A549 (cell line): ENCODE measurements at regions not wholly inside any gene's neighbourhood (a gene's known extent, or its start where the extent isn't known, plus 50 kb on each side); places are given as distances from the start of the nearest gene placed in this dataset.

Experiments
- ATAC-seq, 2 experiments: fragments of 200-7000 bp in 1 of 2; fragments of >200 bp in 1 of 2; cut with Nextera tagmentation in 1 of 2; cut with Tn5 transposase in 1 of 2; 3 replicates each; pipeline versions ENCODE4 v1.8.0 to v1.9.1; 2018 to 2020; ENCODE audit warnings: mild to moderate bottlenecking in 1 of 2, moderate library complexity in 1 of 2
- CTCF ChIA-PET: fragments of 300-600 bp; sonication (Branson Sonifier 250); formaldehyde crosslinking; extraction: SDS; loops from one replicate; lab custom pipeline; 2021; ENCODE audit warnings: antibody characterized with exemption, inconsistent platforms; lab: Yijun Ruan, JAX
- POLR2A ChIA-PET: fragments of 350-600 bp; formaldehyde crosslinking; extraction: SDS; loops from one replicate; lab custom pipeline; 2021; ENCODE audit warnings: antibody characterized with exemption, inconsistent platforms; lab: Yijun Ruan, JAX
- DNase-seq, 2 experiments: peaks; one replicate each; pipeline versions ENCODE4 v3.0.0 to v3.0.0-alpha.2; 2011 to 2016; ENCODE audit warnings: low read depth in 1 of 2, low spot score in 1 of 2
- FAIRE-seq: peaks from 2 replicates; lab custom pipeline; 2011; peaks lifted over from hg19 to GRCh38; lab: Jason Lieb, UNC
- H3K27ac ChIP-seq, 2 experiments: fragments of >200 bp; sonication (Bioruptor Twin); formaldehyde crosslinking; 3 replicates each; pipeline ENCODE4 v1.5.1; 2016 to 2017
- H3K4me1 ChIP-seq: fragments of >200 bp; sonication (Bioruptor Twin); formaldehyde crosslinking; 3 replicates; pipeline ENCODE4 v1.6.1; 2016
- H3K4me2 ChIP-seq: fragments of >200 bp; sonication (Bioruptor Twin); formaldehyde crosslinking; 3 replicates; pipeline ENCODE4 v1.6.1; 2016
- H3K4me3 ChIP-seq: fragments of >200 bp; sonication (Bioruptor Twin); formaldehyde crosslinking; 3 replicates; pipeline ENCODE4 v1.5.1; 2016
- H3K9me3 ChIP-seq: fragments of >200 bp; sonication (Bioruptor Twin); formaldehyde crosslinking; 3 replicates; pipeline ENCODE4 v1.6.1; 2016
- BCL3 ChIP-seq: fragments of >200 bp; sonication (Bioruptor Twin); formaldehyde crosslinking; IDR thresholded peaks from 3 replicates; pipeline ENCODE4 v1.6.1; 2016
- BHLHE40 ChIP-seq: IDR thresholded peaks from 2 replicates; pipeline ENCODE4 v1.6.1; 2012; ENCODE audit warnings: low read depth, low read length, inconsistent platforms
- CBX2 ChIP-seq: fragments of 200-600 bp; sonication (generic); IDR thresholded peaks from 2 replicates; pipeline ENCODE4 v1.6.1; 2016; ENCODE audit warnings: low read depth, mild to moderate bottlenecking, borderline replicate concordance
- CBX8 ChIP-seq: fragments of 200-600 bp; sonication (generic); IDR thresholded peaks from 2 replicates; pipeline ENCODE4 v1.6.1; 2016
- CHD2 ChIP-seq: fragments of 150-350 bp; IDR thresholded peaks from 2 replicates; pipeline ENCODE4 v1.6.1; 2014; ENCODE audit warnings: low read length; ENCODE audit not compliant: partially characterized antibody
- CHD4 ChIP-seq: fragments of 200-600 bp; sonication (generic); IDR thresholded peaks from 2 replicates; pipeline ENCODE4 v1.6.1; 2016; ENCODE audit warnings: antibody characterized with exemption, mild to moderate bottlenecking, borderline replicate concordance
- EHF ChIP-seq: fragments of 250-450 bp; sonication (Bioruptor Pico); IDR thresholded peaks from 2 replicates; pipeline ENCODE4 v1.5.0; 2020; ENCODE audit warnings: mild to moderate bottlenecking
- EHMT2 ChIP-seq: fragments of 200-600 bp; sonication (generic); IDR thresholded peaks from 2 replicates; pipeline ENCODE4 v1.6.1; 2016; ENCODE audit warnings: antibody characterized with exemption, low read depth, mild to moderate bottlenecking, moderate library complexity
- HDAC2 ChIP-seq: fragments of 200-600 bp; sonication (generic); IDR thresholded peaks from 2 replicates; pipeline ENCODE4 v1.6.1; 2016
- HOXB5 ChIP-seq: fragments of 250-450 bp; sonication (Bioruptor Pico); IDR thresholded peaks from 2 replicates; pipeline ENCODE4 v1.5.0; 2020; ENCODE audit warnings: mild to moderate bottlenecking, moderate library complexity
- MAFK ChIP-seq: fragments of 450-650 bp; IDR thresholded peaks from 2 replicates; pipeline ENCODE4 v1.6.1; 2014; ENCODE audit not compliant: partially characterized antibody
- MYC ChIP-seq: IDR thresholded peaks from 2 replicates; pipeline ENCODE4 v1.6.1; 2012; ENCODE audit warnings: mild to moderate bottlenecking, inconsistent platforms, low read length, improper control_type of control experiment, borderline replicate concordance
- NFE2L2 ChIP-seq: fragments of 150-350 bp; conservative IDR thresholded peaks from 2 replicates; pipeline ENCODE4 v1.6.1; 2014; ENCODE audit warnings: low read length
- NR3C1 ChIP-seq: fragments of >200 bp; sonication (Bioruptor Twin); formaldehyde crosslinking; IDR thresholded peaks from 3 replicates; pipeline ENCODE4 v1.6.1; 2017
- RARB ChIP-seq: fragments of 250-450 bp; sonication (Bioruptor Pico); IDR thresholded peaks from 2 replicates; pipeline ENCODE4 v1.8.0; 2021; ENCODE audit warnings: mild to moderate bottlenecking, moderate library complexity
- SMC3 ChIP-seq: fragments of >200 bp; sonication (Bioruptor Twin); formaldehyde crosslinking; IDR thresholded peaks from 3 replicates; pipeline ENCODE4 v1.6.1; 2018; ENCODE audit warnings: inconsistent platforms
- SREBF2 ChIP-seq: fragments of 450-650 bp; IDR thresholded peaks from 2 replicates; pipeline ENCODE4 v1.6.1; 2014; ENCODE audit warnings: mild to moderate bottlenecking, moderate library complexity
- ZFP36 ChIP-seq: fragments of 450-650 bp; IDR thresholded peaks from 2 replicates; pipeline ENCODE4 v1.6.1; 2014; ENCODE audit warnings: borderline replicate concordance; ENCODE audit not compliant: partially characterized antibody
- ZNF302 ChIP-seq: fragments of 250-450 bp; sonication (Bioruptor Pico); IDR thresholded peaks from 2 replicates; pipeline ENCODE4 v1.9.0; 2021; ENCODE audit warnings: inconsistent platforms, mild to moderate bottlenecking, moderate library complexity
- WGBS: methylation state at CpG from one replicate; pipeline ENCODE4 v1.1.6; 2017; ENCODE audit errors: missing lambda C conversion rate; 5-methylcytosine and 5-hydroxymethylcytosine counted together
- TF ChIP-seq, protein P1 (sequence below): fragments of 250-450 bp; sonication (Bioruptor Pico); IDR thresholded peaks from 2 replicates; pipeline ENCODE4 v1.5.0; 2020; ENCODE audit warnings: low read depth, mild to moderate bottlenecking, moderate library complexity
- TF ChIP-seq, protein P2 (sequence below): IDR thresholded peaks from 2 replicates; pipeline ENCODE4 v1.6.1; 2012
- TF ChIP-seq, protein P3 (sequence below): fragments of 250-450 bp; sonication (Bioruptor Pico); IDR thresholded peaks from 2 replicates; pipeline ENCODE4 v1.5.0; 2021; ENCODE audit warnings: mild to moderate bottlenecking, moderate library complexity, borderline replicate concordance
- TF ChIP-seq, protein P4 (sequence below): IDR thresholded peaks from 2 replicates; pipeline ENCODE4 v1.6.1; 2012; ENCODE audit warnings: low read depth, borderline replicate concordance
- TF ChIP-seq, protein P5 (sequence below): fragments of >200 bp; sonication (Bioruptor Twin); formaldehyde crosslinking; IDR thresholded peaks from 2 replicates; pipeline ENCODE4 v1.6.1; 2016

GRCh38 chr3:145355206-145355605 is 805.8 kb downstream of the PLOD2 start:
- Histone ChIP-seq H3K27ac (no peak overlapping the region), H3K9me3 (0 out of 3 replicates have a peak, but pooled peaks cover 3% of the 10 kb centered on the region), H3K4me2 (no peak overlapping the region), H3K4me1 (no peaks in the 10 kb centered on the region), H3K4me3 (no peak overlapping the region)
- DNase-seq (no peak), FAIRE-seq (no peak), ATAC-seq (no peak)
- TF ChIP-seq EHF (CRISPR knock-in tag), result no peak
- no peak for TF ChIP-seq BCL3
- TF ChIP-seq MYC, result no peak
- TF ChIP-seq, protein P1, sequence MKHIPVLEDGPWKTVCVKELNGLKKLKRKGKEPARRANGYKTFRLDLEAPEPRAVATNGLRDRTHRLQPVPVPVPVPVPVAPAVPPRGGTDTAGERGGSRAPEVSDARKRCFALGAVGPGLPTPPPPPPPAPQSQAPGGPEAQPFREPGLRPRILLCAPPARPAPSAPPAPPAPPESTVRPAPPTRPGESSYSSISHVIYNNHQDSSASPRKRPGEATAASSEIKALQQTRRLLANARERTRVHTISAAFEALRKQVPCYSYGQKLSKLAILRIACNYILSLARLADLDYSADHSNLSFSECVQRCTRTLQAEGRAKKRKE (CRISPR knock-in tag), result no peak
- no peak for TF ChIP-seq CHD4
- TF ChIP-seq, protein P2, sequence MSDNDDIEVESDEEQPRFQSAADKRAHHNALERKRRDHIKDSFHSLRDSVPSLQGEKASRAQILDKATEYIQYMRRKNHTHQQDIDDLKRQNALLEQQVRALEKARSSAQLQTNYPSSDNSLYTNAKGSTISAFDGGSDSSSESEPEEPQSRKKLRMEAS, result no peak
- TF ChIP-seq ZNF302 (CRISPR knock-in tag), result no peak
- no peak for TF ChIP-seq HDAC2
- TF ChIP-seq ZFP36, result no peak
- TF ChIP-seq CBX8, result no peak
- TF ChIP-seq, protein P3, sequence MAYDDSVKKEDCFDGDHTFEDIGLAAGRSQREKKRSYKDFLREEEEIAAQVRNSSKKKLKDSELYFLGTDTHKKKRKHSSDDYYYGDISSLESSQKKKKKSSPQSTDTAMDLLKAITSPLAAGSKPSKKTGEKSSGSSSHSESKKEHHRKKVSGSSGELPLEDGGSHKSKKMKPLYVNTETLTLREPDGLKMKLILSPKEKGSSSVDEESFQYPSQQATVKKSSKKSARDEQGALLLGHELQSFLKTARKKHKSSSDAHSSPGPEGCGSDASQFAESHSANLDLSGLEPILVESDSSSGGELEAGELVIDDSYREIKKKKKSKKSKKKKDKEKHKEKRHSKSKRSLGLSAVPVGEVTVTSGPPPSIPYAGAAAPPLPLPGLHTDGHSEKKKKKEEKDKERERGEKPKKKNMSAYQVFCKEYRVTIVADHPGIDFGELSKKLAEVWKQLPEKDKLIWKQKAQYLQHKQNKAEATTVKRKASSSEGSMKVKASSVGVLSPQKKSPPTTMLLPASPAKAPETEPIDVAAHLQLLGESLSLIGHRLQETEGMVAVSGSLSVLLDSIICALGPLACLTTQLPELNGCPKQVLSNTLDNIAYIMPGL (CRISPR knock-in tag), result no peak
- no peak for TF ChIP-seq CBX2
- no peak for TF ChIP-seq HOXB5
- no peak for TF ChIP-seq MAFK
- no peak for TF ChIP-seq SREBF2
- TF ChIP-seq, protein P4, sequence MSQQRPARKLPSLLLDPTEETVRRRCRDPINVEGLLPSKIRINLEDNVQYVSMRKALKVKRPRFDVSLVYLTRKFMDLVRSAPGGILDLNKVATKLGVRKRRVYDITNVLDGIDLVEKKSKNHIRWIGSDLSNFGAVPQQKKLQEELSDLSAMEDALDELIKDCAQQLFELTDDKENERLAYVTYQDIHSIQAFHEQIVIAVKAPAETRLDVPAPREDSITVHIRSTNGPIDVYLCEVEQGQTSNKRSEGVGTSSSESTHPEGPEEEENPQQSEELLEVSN, result no peak
- TF ChIP-seq NFE2L2, result no peak
- no peak for TF ChIP-seq NR3C1
- no peak for TF ChIP-seq EHMT2
- POLR2A ChIA-PET, result no interaction called here
- CTCF ChIA-PET, result no interaction called here
- 24% methylated on average over 4 of the region's 4 CpGs for WGBS

GRCh38 chr3:145357453-145357852 is 803.5 kb downstream of the PLOD2 start:
- CTCF ChIA-PET, result no interaction called here
- 0 out of 3 replicates have a peak, but pooled peaks cover 3% of the 10 kb centered on the region for H3K9me3 ChIP-seq
- no peak for DNase-seq

More at GRCh38 chr3:145357453-145357852, 803.5 kb downstream of the PLOD2 start:
- no peak for FAIRE-seq
- 8% methylated on average over 5 of the region's 5 CpGs for WGBS
- H3K27ac ChIP-seq, result no peak overlapping the region
- POLR2A ChIA-PET, result no interaction called here
- ATAC-seq, result no peak
- H3K4me3 ChIP-seq, result no peak overlapping the region
- H3K4me1 ChIP-seq, result no peaks in the 10 kb centered on the region
- no peak overlapping the region for H3K4me2 ChIP-seq
- TF ChIP-seq HDAC2 (no peak), ZNF302 (CRISPR knock-in tag) (no peak), SMC3 (no peak), BHLHE40 (no peak), CHD2 (no peak), CBX8 (no peak), EHMT2 (no peak), MYC (no peak), RARB (CRISPR knock-in tag) (no peak), NFE2L2 (no peak)
- TF ChIP-seq, protein P5, sequence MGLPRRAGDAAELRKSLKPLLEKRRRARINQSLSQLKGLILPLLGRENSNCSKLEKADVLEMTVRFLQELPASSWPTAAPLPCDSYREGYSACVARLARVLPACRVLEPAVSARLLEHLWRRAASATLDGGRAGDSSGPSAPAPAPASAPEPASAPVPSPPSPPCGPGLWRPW, result no peak
